CD4-positive, alpha-beta T cell (primary cell): ENCODE measurements at regions not wholly inside any gene's neighbourhood (a gene's known extent, or its start where the extent isn't known, plus 50 kb on each side); places are given as distances from the start of the nearest gene placed in this dataset.
"Not testable (repeated sequence)": the region's sequence is repeated elsewhere in the genome, so short reads cannot be mapped to it uniquely, and the experiment has no call there.

Experiments used
- ATAC-seq: fragments of 200-7000 bp; cut with Tn5 transposase; one replicate; pipeline ENCODE4 v1.10.0; 2022; ENCODE audit warnings: mild to moderate bottlenecking; ENCODE audit not compliant: poor library complexity
- CTCF ChIA-PET: fragments of 350-600 bp; sonication (Branson Sonifier 250); formaldehyde crosslinking; loops from one replicate; lab custom pipeline; 2021; ENCODE audit warnings: antibody characterized with exemption, inconsistent platforms; lab: Charles Lee
- POLR2A ChIA-PET: fragments of 350-600 bp; sonication (Branson Sonifier 250); formaldehyde crosslinking; loops from one replicate; lab custom pipeline; 2021; ENCODE audit warnings: antibody characterized with exemption, inconsistent platforms; lab: Charles Lee
- DNase-seq, 14 experiments: peaks; one replicate each; pipeline ENCODE4 v3.0.0-alpha.2; 2013 to 2020; ENCODE audit warnings: mixed read lengths in 2 of 14
- H3K27ac ChIP-seq, 2 donors: one replicate each; pipeline versions ENCODE4 v1.5.1 to v1.7.0; 2013; ENCODE audit warnings: low read length in 2 of 2, low read depth in 1 of 2, mild to moderate bottlenecking in 1 of 2
- H3K27me3 ChIP-seq, 2 experiments: 1 replicate in 1 of 2; 2 replicates in 1 of 2; pipeline versions ENCODE4 v1.6.1 to v1.7.0; 2013; ENCODE audit warnings: low read length in 2 of 2, control low read depth in 1 of 2, mild to moderate bottlenecking in 1 of 2, moderate library complexity in 1 of 2; ENCODE audit not compliant: insufficient read depth in 2 of 2, control insufficient read depth in 1 of 2
- H3K36me3 ChIP-seq: one replicate; pipeline ENCODE4 v1.6.1; 2013; ENCODE audit warnings: low read length, control low read depth; ENCODE audit not compliant: insufficient read depth
- H3K4me1 ChIP-seq: one replicate; pipeline ENCODE4 v1.6.1; 2013; ENCODE audit warnings: low read length, control low read depth; ENCODE audit not compliant: insufficient read depth
- H3K4me3 ChIP-seq: one replicate; pipeline ENCODE4 v1.5.1; 2013; ENCODE audit warnings: mild to moderate bottlenecking, low read length, moderate library complexity
- H3K9me3 ChIP-seq, 2 experiments: 1 replicate in 1 of 2; 2 replicates in 1 of 2; pipeline versions ENCODE4 v1.6.1 to v1.7.0; 2013; ENCODE audit warnings: low read length in 2 of 2, mild to moderate bottlenecking in 2 of 2, control low read depth in 1 of 2, moderate library complexity in 1 of 2; ENCODE audit not compliant: control insufficient read depth in 1 of 2, insufficient read depth in 1 of 2
- H3K27ac Mint-ChIP-seq: one replicate; pipeline ENCODE4 v1.8.0; 2020; ENCODE audit warnings: mixed read lengths
- H3K27me3 Mint-ChIP-seq: one replicate; pipeline ENCODE4 v1.8.0; 2021; ENCODE audit warnings: mixed read lengths
- H3K36me3 Mint-ChIP-seq: one replicate; pipeline ENCODE4 v1.8.0; 2021; ENCODE audit warnings: low read depth, mixed read lengths
- H3K4me1 Mint-ChIP-seq: one replicate; pipeline ENCODE4 v1.8.0; 2021; ENCODE audit warnings: low read depth, mixed read lengths
- H3K4me3 Mint-ChIP-seq: one replicate; pipeline ENCODE4 v1.8.0; 2020; ENCODE audit warnings: mild to moderate bottlenecking, mixed read lengths
- H3K9me3 Mint-ChIP-seq: one replicate; pipeline ENCODE4 v1.8.0; 2020; ENCODE audit warnings: mixed read lengths
- CTCF ChIP-seq: fragments of 200-600 bp; IDR thresholded peaks from one replicate; pipeline ENCODE4 v1.8.0; 2022; ENCODE audit warnings: antibody characterized with exemption, mild to moderate bottlenecking
- intact Hi-C, 2 experiments: fragments of 100-400 bp; cut with DNase I in 1 of 2; cut with micrococcal nuclease in 1 of 2; formaldehyde crosslinking; loops; one replicate each; pipeline versions ENCODE4 v1.15.1 to v1.9.0; 2023 to 2025; cut with DNase I, micrococcal nuclease

- no peaks in the 10 kb centered on the region for H3K27me3 ChIP-seq
- POLR2A ChIA-PET = no interaction called here
- H3K27ac ChIP-seq = no peak overlapping the region
- no peak for ATAC-seq
- intact Hi-C loops = no loop called here
- no peak overlapping the region for H3K4me3 ChIP-seq
- no peaks in the 10 kb centered on the region for H3K4me1 ChIP-seq
- CTCF ChIA-PET = no interaction called here
- Mint-ChIP-seq H3K36me3 (no peaks in the 10 kb centered on the region), H3K27me3 (no peaks in the 10 kb centered on the region), H3K9me3 (peaks cover 2% of the 10 kb centered on the region), H3K27ac (no peak overlapping the region), H3K4me1 (no peaks in the 10 kb centered on the region), H3K4me3 (no peak overlapping the region)
- H3K9me3 ChIP-seq = no peaks in the 10 kb centered on the region
- no peaks in the 10 kb centered on the region for H3K36me3 ChIP-seq
- no peak for DNase-seq
- no peak for TF ChIP-seq CTCF
Observed at GRCh38 chr4:107419052-107419451, 301.0 kb downstream of the PAPSS1 start.

- not testable (repeated sequence) for H3K27me3 Mint-ChIP-seq
Observed at GRCh38 chr4:107415490-107415889, 304.5 kb downstream of the PAPSS1 start.

GRCh38 chr4:107409872-107410271 lies 310.2 kb downstream of the PAPSS1 start:
- H3K27me3 Mint-ChIP-seq, H3K4me3 ChIP-seq, intact Hi-C loops, H3K27ac Mint-ChIP-seq, H3K4me3 Mint-ChIP-seq, POLR2A ChIA-PET, H3K36me3 ChIP-seq, H3K4me1 ChIP-seq, ATAC-seq, H3K9me3 Mint-ChIP-seq, DNase-seq, H3K9me3 ChIP-seq, H3K4me1 Mint-ChIP-seq, H3K27ac ChIP-seq, CTCF ChIA-PET, H3K36me3 Mint-ChIP-seq, H3K27me3 ChIP-seq: not testable (repeated sequence)

More at GRCh38 chr4:107415490-107415889, 304.5 kb downstream of the PAPSS1 start:
- H3K4me3 Mint-ChIP-seq, H3K36me3 ChIP-seq, H3K4me1 Mint-ChIP-seq, ATAC-seq, H3K27ac Mint-ChIP-seq, H3K36me3 Mint-ChIP-seq, H3K4me3 ChIP-seq, H3K27ac ChIP-seq, H3K27me3 ChIP-seq, H3K4me1 ChIP-seq, CTCF ChIA-PET, H3K9me3 ChIP-seq, H3K9me3 Mint-ChIP-seq, DNase-seq, POLR2A ChIA-PET, intact Hi-C loops: not testable (repeated sequence)

GRCh38 chr4:107408968-107409367 lies 311.1 kb downstream of the PAPSS1 start:
- Mint-ChIP-seq H3K9me3 (peaks cover 4% of the 10 kb centered on the region), H3K4me3 (no peak overlapping the region), H3K4me1 (no peaks in the 10 kb centered on the region), H3K27me3 (peaks cover 5% of the 10 kb centered on the region), H3K36me3 (no peaks in the 10 kb centered on the region), H3K27ac (no peak overlapping the region)
- DNase-seq (no peak), ATAC-seq (no peak)
- no peak overlapping the region for H3K27ac ChIP-seq
- no peaks in the 10 kb centered on the region for H3K36me3 ChIP-seq
- POLR2A ChIA-PET = no interaction called here
- CTCF ChIA-PET = no interaction called here
- H3K9me3 ChIP-seq = no peaks in the 10 kb centered on the region
- H3K27me3 ChIP-seq = no peaks in the 10 kb centered on the region
- H3K4me1 ChIP-seq = no peaks in the 10 kb centered on the region
- no peak overlapping the region for H3K4me3 ChIP-seq
- TF ChIP-seq CTCF = no peak
- intact Hi-C loops = no loop called here
